GM19463 (cell line): ENCODE measurements at regions not wholly inside any gene's neighbourhood (a gene's known extent, or its start where the extent isn't known, plus 50 kb on each side); places are given as distances from the start of the nearest gene placed in this dataset.

ENCODE experiments used
- ATAC-seq: cut with Tn5 transposase; IDR thresholded peaks from one replicate; pipeline ENCODE4 v1.9.1; 2021; ENCODE audit warnings: mild to moderate bottlenecking, moderate library complexity; ENCODE audit not compliant: unreplicated experiment

GRCh38 chr2:187274146-187274545 is 173.9 kb downstream of the CALCRL start:
- no peak for ATAC-seq

DNA sequence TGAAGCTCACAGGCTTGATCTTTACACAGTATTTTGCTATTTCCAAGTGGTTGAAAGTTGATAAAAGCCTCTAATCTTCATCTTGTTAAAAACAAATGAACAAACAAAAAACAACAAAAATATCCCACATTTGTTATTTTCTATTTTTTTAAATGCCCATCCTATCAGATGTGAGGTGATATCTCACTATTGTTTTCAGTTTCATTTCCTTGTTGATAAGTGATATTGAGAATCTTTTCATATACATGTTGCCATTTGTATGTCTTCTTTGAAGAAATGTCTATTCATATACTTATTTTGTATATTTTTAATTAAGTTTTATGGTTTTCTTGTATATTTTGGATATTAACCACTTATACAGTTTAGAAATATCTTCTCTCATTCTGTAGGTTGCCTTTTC is 175.8 kb downstream of the CALCRL start:
- ATAC-seq = no peak

DNA sequence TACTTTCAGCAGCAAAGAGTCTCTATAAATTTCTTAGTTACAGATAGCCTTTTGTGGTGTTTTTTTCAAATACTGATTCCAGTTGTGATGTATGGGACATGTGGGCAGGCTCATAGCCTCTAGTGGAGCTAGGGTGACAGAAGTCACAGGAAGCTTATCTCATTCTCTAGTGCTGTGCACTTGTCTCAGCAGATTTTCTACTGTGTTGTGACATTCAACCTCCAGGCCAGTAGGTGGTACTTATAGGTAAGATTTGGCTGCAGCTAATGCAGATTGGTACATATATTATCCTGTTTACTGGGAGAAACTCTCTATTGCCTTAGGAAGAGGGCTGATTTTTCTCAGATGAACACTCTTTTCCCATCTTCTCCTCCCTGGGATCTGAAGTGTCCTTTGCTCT is 176.2 kb downstream of the CALCRL start:
- no peak for ATAC-seq

DNA sequence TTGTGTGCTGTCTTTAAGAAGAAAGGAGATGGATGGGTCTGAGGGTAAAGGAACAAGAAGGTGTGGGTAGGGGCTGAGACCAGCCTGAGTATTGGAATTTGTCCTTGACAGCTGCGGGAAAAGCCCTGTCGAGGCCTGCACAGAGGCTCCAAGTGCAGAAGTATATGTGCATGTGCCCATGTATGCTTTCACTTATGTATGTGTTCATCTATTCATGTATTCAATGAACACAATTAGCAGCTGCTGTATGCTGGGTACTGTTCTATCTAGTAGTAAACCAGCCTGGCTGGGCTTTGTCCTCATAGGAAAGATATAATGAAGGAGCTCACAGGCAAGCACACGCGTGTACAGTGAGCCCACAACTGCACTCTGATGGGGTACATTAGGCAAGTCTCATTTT is 181.4 kb downstream of the CALCRL start:
- no peak for ATAC-seq

DNA sequence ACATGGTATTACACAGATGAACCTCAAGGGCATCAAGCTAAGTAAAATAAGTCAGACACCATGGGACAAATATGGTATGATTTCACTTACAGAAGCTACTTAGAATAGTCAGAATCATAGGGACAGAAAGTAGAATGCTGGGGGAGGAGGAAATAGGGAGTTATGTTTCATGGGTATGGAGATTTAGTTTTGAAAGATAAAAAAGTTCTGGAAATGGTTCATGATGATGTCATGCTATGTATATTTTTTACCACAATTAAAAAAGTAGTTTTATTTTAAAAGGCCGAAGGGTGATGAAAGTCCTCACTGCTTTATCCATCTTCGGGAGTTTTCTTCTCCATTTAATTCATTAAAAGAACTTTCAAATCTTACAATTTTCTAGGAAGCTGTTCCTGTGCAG is 181.9 kb downstream of the CALCRL start:
- no peak for ATAC-seq

DNA sequence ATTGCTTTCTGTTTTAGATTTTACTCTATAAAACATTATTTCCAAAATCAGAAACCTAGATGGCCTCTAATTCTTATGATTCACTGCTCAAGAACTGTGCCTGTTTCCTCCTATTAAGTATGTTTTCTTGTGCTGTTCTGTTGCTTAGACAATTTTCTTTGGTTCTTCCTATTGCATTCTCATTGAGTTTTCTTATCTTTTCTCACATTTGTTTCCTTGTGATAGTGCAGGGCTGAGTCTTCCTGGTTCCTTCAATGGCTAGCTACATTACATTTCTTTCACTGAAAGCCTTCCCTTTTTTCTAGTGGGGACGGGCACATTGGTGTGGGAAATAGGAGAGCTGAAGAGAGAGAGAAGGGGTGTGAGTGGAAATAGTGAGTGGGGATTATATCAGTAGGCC is 183.4 kb downstream of the CALCRL start:
- no peak for ATAC-seq

- ATAC-seq = no peak
Measured at GRCh38 chr2:187263675-187264560, 184.1 kb downstream of the CALCRL start.

DNA sequence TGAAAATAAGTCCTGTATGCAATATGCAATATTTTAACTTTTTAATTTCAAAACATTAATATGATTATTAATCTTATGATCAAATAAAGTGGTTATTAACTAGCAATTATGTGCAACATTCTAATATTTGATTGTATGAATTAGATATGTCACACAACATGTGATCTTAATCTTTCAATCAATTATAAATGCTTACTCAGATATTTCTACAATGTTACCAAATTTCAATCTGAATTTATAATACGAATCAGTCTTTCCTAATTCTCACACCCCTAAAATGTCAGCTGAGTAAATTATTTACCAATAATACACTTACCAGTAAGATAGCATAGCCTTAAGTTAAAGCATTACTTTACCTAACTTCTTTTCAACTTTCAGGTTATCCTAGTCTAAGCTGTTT is 186.3 kb downstream of the CALCRL start:
- ATAC-seq = no peak

GRCh38 chr2:187252063-187252462 is 196.0 kb downstream of the CALCRL start:
- ATAC-seq = no peak

GRCh38 chr2:187250137-187250536 is 197.9 kb downstream of the CALCRL start:
- ATAC-seq = no peak

DNA sequence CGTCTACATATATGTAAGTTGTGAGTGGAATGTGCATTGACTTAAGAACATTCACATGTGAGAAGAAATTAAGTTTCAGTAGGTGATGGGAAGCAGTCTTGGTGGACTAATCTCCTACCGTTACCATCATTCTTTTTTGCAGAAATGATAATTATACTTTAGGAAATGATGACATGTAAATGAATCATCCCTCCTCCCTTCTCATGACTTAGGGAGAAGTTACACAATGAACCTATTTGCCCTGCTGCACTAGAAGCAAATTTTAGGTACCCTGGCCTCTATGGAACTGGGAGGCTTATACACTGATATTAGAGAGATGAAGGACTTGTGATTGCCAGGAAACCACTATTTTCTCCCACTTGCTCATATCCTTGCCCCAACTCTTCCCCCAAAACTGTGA is 214.2 kb downstream of the CALCRL start:
- no peak for ATAC-seq

- ATAC-seq = no peak
Measured at GRCh38 chr2:187232749-187233148, 215.3 kb downstream of the CALCRL start.

- no peak for ATAC-seq
Measured at GRCh38 chr2:187230088-187230487, 218.0 kb downstream of the CALCRL start.

DNA sequence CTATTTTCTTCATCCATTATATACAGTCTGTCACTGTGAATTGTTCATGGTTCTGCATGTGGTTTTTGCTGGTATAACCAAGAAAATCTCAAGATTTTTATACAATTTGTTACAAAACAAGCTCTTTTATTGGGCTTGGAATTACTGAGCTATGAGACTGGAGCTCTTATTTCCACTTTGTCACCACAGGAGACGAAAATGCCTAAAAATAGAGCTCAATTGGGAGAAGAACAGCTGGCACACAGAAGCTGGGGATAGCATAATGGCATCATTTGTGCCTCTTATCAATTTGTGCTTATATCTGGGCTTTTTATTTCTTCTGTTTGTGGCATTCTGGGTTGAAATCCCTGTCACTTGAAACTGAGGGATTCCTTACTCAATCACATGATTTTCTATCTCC is 219.1 kb downstream of the CALCRL start:
- no peak for ATAC-seq

DNA sequence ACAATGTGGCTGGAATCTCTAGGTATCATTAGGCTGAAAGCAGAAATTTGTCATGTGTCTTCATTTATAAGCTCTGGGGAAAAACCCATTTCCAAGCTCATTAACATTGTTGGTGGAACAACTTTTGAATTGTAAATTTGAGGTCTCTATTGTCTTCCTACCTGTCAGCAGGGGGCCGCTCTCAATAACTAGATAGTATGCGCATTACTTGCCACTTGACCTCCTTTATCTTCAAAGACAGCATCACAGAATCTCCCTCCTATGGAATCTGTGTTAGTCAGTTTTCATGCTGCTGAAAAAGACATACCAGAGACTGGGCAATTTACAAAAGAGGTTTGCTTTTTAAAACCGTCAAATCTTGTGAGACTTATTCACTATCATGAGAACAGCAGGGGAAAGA is 223.1 kb downstream of the CALCRL start:
- no peak for ATAC-seq

DNA sequence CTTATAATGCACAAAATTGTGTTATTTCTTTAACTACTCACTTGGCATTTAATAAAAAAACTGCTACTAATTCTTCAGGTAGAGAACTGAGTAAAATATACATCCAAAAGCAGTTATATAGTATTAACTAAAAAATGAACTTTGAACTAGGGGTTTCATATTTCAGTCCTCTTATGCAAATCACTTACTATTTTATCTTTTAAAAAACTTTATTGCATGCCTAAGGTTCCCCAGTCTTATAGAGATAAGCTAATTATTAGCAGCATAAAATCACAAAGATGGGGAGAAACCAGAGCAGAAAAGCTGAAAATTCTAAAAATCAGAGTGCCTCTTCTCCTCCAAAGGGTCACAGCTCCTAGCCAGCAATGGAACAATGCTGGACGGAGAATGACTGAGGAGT is 228.0 kb downstream of the CALCRL start:
- no peak for ATAC-seq

DNA sequence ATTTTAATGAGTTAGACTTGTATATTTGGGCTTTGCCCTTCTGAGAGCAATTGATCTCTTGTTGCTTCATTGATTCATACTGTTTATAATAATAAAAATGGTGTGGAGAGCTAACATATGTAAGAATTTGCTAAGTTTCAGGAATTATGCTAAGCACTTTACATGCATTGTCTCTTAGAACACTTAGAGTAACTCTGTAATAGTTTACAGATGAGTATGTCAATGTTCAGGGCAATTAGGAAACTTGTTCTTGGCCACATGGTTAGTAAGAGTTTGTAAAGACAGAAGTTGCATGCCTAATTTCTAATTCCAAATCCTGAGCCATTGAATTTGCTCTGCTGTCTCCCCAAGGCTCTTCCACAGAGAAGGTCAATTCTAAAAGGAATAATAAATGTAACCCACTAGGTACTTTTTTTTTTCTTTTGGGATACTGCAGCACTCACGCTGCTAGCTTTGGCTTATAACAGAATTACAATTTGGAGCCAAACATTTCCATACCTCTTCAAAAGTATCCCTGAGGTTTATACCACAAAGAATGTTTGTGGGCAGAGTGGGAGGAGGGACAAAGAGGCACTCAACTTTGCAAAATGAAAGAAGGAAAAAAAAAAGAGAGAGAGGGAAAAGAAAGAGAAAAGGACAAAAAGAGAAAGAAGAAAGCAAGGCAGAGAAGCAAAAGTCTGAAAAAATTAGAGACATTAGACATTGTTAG is 232.4 kb downstream of the CALCRL start:
- ATAC-seq = no peak

GRCh38 chr2:187214306-187214705 is 233.7 kb downstream of the CALCRL start:
- ATAC-seq = no peak

DNA sequence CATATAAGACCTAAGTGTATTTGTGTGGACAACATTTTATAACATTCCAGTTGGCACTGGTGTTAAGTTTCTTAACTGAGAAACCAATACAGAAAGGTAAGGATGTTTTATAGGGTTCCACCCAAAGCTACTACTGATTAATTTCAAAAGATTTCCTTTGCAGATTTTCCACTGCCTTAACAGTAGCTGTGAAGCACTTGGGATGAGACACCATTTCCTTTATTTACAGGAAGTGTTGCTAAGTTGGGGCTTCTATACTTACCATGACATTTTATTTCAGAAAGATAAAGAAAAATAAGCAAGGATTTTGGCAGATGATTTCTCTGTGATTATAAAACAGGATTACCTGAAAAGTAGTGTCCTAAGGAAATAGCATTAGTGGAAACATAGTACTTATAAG is 234.3 kb downstream of the CALCRL start:
- ATAC-seq = no peak

DNA sequence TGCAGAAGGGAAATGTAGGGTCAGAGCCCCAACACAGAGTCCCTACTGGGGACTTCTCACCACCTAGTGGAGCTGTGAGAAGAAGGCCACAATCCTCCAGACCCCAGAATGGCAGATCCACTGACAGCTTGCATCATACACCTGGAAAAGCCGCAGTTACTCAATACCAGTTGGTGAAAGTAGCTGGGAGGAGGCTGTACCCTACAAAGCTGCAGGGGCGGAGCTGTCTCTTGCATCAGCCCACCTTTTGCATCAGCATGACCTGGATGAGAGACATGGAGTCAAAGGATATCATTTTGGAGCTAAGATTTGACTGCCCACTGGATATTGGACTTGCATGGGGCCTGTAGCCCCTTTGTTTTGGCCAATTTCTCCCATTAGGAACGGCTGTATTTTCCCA is 237.3 kb downstream of the CALCRL start:
- ATAC-seq = no peak

DNA sequence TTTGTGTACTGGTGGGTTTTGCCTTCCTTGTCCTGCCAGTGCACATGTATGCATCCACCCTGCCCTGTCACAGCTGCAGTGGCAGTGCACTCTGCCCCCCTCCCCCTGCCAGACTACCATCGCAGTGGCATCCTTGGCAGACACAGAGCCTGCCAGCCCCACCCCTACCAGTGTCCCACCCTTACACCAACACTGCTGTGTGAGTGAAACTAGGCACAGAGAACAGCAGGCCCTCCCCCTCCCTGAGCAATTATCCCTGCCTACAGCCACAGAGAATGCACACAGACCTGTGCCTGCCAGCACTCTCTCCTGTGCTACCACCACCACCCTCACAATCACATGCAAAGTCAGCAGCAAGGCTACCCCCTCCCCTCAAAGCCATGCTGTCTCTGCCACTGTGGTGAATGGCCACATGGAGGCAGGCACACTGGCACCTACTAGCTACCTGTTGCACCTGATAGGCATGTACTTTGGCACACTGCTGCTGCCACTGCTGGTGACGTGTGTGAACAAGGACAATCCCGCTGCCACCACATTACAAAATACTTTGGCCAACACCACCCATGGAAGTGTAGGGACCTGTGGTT is 239.8 kb downstream of the CALCRL start:
- no peak for ATAC-seq

DNA sequence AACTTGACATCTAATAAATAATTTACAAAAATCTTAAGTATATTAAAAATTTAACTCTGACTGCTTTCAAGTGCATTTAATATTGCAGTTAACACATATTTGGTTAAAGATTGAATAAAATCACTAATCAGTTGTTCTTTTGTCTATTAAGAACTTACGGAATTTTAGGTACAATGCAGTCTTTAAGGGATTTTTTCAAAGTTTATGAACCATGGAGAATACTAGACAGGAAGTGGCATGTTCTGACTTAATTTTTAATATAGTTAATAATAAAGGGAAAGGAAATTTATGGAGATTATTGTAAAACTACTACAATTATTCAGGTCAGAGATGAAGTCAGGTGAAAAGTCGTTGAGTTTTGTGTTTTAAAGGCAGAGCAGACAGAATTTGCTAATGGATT is 240.9 kb downstream of the CALCRL start:
- no peak for ATAC-seq
